ENCODE measurements at regions not wholly inside any gene's neighbourhood (a gene's known extent, or its start where the extent isn't known, plus 50 kb on each side); places are given as distances from the start of the nearest gene placed in this dataset.

DNA sequence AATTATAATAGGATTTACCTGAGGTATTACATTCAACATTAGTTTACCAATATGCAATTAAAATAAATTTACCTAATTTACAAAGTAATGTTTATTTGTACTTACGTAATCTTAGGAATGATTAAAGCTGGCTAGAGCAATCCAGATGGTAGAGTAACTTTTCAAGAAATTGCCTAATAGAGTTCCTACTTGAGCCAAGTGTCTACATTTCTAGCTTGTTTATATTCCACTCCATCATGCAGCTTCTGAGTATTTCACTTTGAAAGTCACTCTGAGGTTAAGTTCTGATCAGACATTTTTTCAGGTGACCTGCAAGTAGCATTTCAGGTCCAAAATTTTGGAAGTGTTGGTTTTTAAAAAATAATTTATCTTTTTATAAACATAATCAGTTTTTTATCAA is 1080.7 kb downstream of the TRHDE start:
- DNase-seq (ENCODE audit: low spot score), result no peak

DNA sequence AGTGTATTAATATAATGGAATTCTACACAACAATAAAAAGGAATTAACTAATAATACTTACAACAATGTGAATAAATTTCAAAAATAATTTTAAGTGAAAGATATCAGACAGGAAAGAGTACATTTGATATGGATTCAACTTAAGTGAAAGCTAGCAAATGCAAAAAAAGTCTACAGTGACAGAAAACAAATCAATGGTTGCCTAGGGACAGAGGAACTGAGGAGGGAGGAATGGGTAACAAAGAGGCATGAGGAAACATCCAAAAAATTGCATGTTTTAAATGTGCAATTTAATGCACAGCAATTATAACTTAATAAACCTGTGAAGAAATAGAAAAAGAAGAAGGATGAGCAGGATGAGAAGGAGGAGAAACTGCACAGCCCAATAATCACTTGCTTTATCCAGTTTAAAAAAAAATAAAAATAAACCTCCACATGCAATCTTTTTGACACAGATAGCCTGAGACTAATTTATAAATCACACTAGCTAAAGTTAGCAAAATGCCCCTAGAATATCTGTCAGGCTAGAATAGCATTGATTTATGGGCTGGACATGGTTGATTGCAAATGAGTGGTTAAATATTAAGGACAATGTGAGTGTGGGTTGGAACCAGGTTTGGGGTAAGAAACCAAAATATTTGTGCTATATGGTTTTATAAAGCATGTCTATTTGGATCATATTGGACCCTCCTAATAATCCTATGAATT is 1089.1 kb downstream of the TRHDE start:
- no peak for DNase-seq (ENCODE audit: low spot score)

DNA sequence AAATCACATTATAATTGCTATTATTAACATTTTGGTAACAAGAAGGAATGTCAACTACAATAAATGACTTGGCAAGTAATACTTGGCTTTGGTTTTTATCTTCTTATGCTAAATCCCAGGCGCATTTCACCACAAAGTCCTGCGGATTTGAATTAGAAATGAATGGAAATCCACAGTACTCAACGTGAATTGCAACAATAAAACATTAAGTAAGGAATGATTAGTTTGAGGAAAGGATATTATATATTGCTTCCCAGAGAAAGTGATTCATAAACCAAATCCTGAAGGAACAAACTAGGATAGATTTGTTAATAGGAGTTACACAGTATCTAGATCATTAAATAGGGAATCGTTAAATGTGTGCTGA is 1089.7 kb downstream of the TRHDE start:
- no peak for DNase-seq (ENCODE audit: low spot score)

DNA sequence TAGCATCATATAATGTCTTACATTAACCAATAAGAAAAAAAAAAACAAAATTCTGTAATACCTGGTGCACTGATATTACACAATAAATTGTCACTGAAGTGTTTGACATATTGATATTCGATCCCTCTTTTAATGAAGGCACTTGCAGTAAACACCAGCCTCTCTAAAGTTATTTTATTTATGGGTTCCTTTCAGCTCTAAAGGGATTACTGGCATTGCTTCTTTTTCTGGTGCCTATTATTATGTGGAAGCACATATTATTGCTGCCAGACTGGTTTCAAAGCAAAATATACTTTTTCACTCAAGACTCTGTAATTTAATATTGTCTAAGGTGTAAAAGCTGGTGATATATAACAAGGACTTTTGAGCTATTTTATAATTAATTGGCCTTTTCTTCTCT is 1090.5 kb downstream of the TRHDE start:
- DNase-seq (ENCODE audit: low spot score), result no peak

DNA sequence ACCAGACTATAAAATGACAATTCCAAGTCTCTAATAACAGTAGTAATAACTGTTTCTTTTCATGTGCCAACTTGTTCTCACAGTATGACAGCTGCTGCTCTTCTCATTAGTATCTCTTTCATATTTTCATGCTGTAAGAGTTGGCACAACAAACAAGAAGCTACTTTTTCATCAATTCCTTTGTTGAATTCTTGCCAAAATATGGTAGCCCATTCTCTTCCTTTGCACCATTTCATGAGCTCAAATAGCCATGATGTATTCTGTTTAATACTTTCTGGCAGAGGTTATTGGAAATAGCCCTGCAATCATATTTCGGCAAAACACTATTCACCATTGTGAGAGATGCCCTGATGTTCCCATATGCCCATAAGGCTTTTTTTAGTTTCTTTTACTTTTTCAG is 1100.7 kb downstream of the TRHDE start:
- no peak for DNase-seq (ENCODE audit: low spot score)

DNA sequence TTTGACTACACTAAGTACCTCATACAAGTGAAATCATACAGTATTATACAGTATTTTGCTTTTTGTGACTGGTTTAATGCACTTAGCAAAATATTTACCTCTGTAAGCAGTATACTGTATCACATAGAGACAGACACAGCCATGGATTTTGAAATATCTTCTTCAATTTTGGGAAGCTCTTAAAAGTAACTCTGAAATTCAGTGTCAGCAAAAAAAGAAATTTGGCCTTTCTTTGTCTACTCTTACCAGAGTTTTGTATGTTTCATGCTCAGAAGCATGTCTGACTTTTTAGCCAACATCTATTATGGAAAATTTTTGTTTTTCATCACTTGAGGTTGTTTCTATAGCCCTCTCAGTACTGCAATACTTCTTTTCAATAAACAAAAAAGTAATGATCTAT is 1102.2 kb downstream of the TRHDE start:
- no peak for DNase-seq (ENCODE audit: low spot score)

DNA sequence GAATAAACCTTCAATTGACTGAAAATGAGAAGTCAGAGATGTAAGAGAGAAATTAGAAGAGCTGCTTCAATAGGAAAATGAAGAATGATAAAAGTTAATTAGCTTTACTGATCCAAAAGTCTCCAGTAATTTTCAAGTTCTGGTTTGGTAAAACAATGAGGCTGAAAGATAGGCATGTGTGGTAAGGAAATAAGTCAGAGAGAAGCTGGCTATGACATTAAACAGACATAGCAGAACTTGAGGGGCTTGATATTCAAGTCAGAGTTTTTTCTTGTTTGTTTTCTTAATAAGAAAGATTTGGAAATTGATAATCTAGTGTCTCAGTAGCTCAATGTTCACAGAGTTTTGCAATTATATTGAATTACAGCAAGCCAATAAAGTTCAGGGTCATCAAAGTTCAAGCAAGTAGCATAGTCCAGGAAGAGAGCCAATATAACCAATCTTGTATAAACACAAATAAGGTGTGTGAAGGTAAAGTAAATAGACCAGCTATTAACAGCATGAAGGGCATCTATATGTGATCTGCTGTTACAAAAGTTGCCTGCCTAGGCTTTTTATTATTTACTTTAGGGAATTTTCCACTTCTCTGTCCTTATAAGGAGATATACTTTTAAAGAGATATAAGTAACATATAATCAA is 1111.5 kb downstream of the TRHDE start:
- DNase-seq (ENCODE audit: low spot score), result no peak

DNA sequence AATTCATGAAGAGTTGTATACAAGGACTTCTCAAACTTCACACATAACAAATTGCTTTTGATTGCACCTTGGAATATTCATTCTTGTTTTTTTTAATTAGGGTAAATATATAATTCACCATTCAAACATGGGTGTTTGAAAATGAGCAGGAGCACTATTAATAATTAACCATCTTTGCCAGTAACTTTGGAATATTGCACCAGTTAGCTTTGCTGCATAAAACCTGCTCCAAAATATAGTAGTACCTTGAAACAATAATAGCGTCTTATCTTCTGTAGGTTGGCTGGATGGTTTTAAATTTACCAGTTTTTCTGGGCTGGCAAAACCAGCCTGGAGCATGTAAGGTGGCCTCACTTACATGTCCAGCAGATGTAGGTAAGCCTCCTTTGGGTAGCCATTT is 1112.4 kb downstream of the TRHDE start:
- DNase-seq (ENCODE audit: low spot score), result no peak

DNA sequence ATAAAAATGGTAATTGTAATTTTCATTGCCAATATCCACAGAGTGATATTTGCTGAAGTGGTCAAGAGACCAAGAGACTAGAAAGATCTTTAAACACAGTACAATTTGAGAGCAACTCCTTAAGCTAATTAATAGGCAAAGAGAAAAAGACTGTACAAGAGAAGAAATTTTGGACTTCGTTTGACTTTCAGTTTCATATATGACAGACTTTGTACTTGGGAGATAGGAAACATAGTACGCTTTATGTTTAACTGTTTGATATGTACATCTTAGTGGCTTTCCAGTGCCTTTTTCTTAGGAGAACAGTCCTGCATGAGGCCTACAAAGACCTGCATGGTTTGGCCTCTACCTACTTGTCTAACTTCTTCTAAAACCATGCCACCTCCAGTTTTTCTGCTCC is 1118.1 kb downstream of the TRHDE start:
- no peak for DNase-seq (ENCODE audit: low spot score)

DNA sequence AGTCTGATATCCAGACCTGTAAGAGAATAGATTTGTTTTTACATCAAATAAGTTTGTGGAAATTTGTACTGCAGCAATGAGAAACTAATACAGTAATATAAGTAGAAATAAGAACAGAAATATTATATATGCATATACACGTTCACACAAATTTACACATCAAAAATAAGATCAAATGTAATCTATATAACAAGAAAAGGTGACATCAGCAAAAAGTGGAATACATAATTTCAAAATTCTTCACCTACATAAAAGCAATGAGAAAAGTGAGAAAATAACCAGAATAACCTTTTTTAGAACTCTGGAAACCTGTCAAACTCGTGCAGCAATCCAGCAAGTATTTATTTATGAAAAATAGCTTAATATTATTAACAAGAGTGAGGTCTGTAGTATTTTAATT is 1124.6 kb upstream of the ATXN7L3B start:
- no peak for DNase-seq (ENCODE audit: low spot score)

DNA sequence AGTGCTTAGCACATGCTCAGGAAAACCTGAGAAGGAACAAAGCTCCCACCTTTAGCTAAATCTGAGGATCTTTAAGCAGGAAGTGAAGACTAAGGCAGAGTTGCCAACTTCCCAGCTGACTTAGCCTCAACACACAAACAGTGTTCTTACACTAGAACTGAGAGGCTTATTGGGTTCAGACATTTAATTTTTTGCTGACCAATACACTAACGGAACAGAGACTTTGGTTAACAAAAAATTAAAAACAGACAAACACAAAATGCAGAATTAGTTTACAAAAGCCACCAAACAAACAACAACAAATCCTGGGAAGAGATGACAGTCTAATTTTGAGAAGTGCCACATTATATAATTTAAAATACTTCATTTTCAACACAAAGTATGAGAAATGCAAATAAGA is 1123.7 kb upstream of the ATXN7L3B start:
- no peak for DNase-seq (ENCODE audit: low spot score)

DNA sequence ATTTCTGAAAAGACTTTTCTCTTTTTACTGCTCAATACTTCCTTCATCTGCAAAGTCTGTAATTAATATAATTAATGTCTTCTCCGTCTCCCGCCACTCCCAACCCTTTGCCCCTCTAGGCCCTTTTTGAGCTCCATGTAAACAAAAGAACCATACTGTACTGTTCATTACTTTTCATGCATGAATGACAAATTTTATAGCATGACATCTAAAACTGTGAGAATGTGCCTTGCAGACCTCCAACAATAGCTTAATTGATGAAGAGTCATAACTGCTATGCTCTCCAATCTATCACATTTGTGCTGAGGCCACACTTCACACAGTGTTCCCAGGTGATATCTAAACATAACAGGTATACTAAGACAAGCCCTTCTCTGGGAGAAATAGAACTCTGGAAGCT is 1122.7 kb upstream of the ATXN7L3B start:
- DNase-seq (ENCODE audit: low spot score), result no peak

DNA sequence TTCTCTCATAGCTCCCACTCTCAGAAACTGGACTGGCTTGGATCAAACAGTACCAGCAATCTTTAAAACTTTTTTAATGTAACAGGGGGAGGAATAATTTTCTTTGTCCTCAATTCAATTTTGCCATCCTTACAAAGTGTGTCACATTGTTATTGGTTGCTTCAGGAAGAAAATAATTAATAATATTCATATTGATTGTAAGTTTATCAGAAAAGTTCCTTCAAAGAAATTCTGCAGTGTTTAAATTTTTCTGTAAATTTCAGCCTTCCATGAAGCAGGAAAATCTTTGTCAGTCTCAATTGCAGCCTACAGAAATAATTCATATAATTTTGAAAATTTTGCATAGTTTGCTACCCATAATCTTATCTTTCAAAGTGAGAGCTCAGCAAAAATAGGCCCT is 1119.1 kb upstream of the ATXN7L3B start:
- DNase-seq (ENCODE audit: low spot score), result no peak

DNA sequence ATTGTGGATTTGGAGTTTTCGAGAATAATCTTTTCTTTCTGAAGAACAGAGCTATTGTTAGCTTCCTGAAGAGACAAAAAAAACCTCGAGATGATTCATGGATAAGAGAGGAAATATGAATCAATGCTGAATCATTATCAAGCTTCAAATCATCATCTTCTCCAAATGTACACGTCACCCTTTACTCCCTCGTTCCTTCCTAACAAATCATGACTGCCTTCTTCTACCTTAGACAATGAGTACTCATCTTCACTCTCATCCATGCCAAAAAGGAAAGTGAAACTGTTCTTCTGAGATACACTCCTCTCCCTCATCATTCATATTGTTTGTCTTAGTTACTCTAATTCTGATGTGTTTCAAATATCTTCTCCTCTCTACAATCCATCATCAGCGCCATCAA is 1115.8 kb upstream of the ATXN7L3B start:
- DNase-seq (ENCODE audit: low spot score), result no peak

DNA sequence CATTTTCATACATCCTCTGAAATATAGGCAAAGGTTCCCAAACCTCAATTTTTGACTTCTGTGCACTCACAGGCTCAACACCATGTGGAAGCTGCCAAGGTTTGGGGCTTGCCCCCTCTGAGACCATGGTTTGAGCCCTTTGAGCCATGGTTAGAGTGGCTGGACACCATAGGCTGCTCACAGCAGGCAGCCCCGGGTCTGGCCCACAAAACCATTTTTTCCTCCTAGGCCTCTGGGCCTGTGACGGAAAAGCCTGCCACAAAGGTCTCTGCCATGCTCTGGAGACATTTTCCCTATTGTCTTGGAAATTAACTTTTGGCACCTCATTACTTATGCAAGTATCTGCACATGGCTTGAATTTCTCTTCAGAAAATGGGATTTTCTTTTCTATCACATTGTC is 1113.2 kb upstream of the ATXN7L3B start:
- no peak for DNase-seq (ENCODE audit: low spot score)

DNA sequence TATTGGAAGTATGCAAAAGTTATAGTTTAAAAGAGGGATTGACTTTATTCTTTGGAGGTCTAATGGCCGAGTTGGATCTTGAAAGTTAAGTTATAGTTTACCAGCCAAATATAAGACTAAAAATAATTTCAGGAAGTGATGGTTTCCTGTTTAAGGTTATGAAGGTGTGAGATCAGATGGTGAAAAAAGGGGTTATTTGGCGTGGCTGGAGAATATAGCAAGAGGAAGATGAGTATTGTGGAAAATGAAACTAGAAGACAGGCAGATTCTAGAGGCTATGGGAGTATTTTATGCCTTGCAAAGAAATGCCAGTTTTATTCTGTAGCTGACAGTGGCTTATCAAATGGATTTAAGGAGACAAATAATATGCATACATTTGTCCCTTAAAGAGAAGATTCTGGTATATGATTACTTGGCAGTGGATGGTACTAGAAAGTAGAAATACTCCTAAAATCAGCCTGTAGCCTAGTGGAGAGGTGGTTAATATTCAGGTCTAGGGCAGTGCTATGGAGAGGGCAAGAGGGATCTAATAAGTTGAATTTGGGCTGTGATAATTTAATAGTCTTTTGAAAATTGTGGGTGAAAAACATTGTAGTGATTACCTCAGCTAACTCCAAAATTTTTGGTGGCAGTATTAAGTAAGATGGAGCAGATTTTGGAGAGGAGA is 1091.8 kb upstream of the ATXN7L3B start:
- DNase-seq (ENCODE audit: low spot score), result no peak

DNA sequence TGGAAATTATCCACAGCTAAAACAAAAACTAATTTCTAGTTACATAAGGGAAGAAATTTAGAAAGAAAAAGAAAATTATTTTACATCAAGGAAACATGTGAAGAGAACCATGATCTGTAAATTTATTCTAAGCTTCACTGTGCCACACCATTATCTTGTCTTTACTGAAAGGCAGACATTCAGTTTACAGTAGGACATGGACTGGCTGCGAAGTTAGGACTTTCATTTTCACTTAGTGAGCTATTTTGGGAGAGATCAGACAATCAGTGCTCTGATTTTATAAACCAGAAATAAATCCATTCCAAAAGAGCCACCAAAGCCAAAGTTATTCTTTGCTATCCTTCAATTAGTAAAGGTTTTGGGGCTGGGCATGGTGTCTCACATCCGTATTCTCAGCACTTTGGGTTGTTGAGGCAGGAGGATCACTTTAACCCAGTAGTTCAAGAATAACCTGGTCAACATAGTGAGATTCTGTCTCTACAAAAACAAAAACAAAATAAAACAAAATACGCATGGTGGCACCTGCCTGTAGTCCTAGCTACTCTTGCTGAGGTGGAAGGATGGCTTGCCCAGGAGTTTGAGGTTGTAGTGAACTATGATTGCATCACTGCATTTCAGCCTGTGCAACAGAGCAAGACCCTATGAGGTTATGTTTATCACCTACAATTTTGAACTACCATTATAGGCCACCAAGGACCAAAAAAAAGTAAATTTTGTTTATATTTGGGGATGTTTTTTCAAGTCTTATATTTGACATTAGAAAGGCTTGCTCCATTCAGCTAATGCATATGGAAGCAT is 1084.8 kb upstream of the ATXN7L3B start:
- DNase-seq (ENCODE audit: low spot score), result no peak

DNA sequence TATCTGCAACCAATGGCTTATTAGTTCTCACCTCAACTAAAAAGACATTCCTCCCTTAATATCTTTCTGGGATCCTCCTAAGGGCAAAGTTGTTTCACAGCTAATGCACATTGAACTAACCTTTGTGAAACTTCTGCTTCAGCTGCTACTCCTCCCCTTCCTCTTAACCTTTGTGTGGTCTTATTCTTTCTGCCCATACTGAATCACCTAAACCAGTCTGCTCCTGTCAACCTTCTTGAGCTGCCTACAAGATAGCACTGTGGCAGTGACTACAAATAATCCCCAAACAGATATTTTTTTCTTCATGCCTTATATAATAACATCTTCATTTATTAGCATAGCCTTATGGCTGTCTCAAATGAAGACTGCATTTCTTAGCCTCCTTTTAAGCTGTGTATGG is 1077.4 kb upstream of the ATXN7L3B start:
- DNase-seq (ENCODE audit: low spot score), result no peak

DNA sequence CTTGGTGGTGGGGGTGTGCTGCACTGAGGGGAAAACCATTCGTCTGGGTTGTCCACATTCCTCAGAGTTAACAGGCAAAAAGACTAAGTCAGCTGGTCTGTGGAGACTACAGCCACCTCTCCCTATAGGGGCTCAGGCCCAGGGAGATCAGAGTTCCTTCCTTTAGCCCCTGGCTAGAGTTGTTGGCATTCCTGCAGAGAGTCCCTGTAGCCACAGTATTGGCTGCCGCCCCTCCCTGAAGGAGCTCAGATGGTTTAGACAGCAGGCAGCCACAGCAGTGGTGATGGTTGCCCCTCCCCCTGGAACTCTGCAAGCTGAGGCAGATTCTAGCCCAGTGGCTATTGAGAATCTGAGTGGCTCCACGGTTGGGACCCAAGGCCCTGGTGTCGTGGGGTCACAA is 1072.5 kb upstream of the ATXN7L3B start:
- no peak for DNase-seq (ENCODE audit: low spot score)

DNA sequence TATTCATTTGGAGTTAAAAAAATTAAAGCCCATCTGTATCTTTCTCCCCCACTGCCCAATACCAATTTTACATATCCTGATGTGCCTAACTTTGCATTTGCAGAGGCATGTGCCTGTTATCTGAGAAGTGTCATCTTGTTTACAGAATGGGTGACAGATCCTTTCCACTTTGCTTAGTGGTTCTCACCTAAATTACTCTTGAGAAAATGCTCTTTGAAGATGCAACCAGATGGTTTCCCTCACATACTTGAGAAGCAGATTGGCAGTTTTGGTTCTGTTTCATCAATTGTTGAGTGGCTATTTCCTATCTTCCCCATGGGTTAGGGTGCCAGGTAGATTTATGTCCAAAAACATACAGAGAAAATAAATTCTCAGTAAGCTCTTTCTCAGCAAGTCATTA is 1051.4 kb upstream of the ATXN7L3B start:
- DNase-seq (ENCODE audit: low spot score), result no peak

DNA sequence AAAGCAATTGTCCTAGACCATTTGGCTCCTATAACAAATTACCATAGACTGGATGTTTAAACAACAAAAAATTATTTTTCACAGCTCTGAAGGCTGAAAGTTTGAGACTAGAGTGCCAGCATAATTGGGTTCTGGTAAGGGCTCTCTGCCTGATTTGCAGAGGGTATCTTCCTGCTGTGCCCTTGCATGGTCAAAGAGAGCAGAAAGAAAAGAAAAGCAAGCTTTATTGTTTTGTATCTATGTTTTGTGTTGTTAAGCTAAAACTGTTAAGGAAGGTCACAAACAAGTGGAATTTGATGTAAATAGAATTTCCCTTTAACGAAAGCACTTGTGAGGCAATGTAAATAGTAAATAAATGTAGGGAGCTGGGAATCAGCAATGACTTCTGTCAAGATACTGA is 1031.0 kb upstream of the ATXN7L3B start:
- DNase-seq (ENCODE audit: low spot score), result no peak

DNA sequence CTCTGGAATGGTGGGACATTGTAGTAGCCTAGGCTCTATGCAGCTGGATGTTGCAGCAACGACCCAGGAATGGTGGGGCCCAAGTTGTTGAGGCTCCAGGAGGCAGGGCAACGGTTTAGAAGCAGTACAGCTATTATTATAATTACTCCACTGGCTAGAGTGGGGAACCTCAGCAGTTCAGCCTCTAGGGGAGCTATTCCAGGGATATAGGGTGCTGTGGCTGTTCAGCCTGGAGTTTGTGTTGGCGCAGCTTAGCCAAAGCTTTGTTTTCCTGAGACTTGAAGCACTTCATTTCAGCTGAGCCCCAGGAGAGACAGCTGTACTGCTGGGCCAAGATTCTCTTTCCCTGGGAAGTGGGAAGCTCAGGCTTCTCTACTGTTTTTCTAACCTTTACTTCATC is 1023.0 kb upstream of the ATXN7L3B start:
- no peak for DNase-seq (ENCODE audit: low spot score)

DNA sequence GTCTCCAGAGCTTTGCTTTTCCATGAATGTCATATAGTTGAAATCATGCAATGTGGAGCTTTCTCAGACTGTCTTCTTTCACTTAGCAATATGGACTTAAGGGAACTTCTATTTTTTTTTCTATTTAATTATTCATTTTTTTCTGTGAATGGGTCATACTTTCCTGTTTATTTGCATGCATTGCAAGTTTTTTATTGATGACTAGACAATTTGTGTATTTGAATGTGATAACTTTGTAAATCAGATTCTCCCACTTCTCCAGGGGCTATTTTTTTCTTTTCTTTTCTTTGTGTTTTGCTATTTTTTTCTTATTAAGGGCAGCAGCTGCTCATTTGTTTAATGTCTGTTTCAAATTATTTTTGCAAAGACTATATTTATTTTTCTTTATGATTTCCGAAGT is 1019.8 kb upstream of the ATXN7L3B start:
- no peak for DNase-seq (ENCODE audit: low spot score)
